Activated CD8-positive, alpha-beta T cell treated with anti-CD3 and anti-CD28 coated beads for 36 hours (primary cell): ENCODE measurements at regions not wholly inside any gene's neighbourhood (a gene's known extent, or its start where the extent isn't known, plus 50 kb on each side); places are given as distances from the start of the nearest gene placed in this dataset.
"Not testable (repeated sequence)": the region's sequence is repeated elsewhere in the genome, so short reads cannot be mapped to it uniquely, and the experiment has no call there.

Experiments used
- ATAC-seq: fragments of 200-7000 bp; cut with Tn5 transposase; one replicate; pipeline ENCODE4 v1.10.0; 2021; ENCODE audit warnings: mild to moderate bottlenecking, moderate library complexity
- CTCF ChIA-PET: fragments of 350-600 bp; sonication (Branson Sonifier 250); formaldehyde crosslinking; loops from one replicate; lab custom pipeline; 2021; ENCODE audit warnings: antibody characterized with exemption; lab: Charles Lee
- POLR2A ChIA-PET: fragments of 350-600 bp; sonication (Branson Sonifier 250); formaldehyde crosslinking; loops from one replicate; lab custom pipeline; 2021; ENCODE audit warnings: antibody characterized with exemption; lab: Charles Lee
- DNase-seq: peaks from one replicate; pipeline ENCODE4 v3.0.0-alpha.2; 2020
- H3K27ac Mint-ChIP-seq: one replicate; pipeline ENCODE4 v1.8.0; 2021; ENCODE audit warnings: mild to moderate bottlenecking, mixed read lengths
- H3K27me3 Mint-ChIP-seq: one replicate; pipeline ENCODE4 v1.8.0; 2021; ENCODE audit warnings: mixed read lengths
- H3K36me3 Mint-ChIP-seq: one replicate; pipeline ENCODE4 v1.8.0; 2021; ENCODE audit warnings: low read depth, mixed read lengths
- H3K4me1 Mint-ChIP-seq: one replicate; pipeline ENCODE4 v1.8.0; 2021; ENCODE audit warnings: low read depth, mixed read lengths
- H3K4me3 Mint-ChIP-seq: one replicate; pipeline ENCODE4 v1.8.0; 2021; ENCODE audit warnings: mild to moderate bottlenecking, moderate library complexity, mixed read lengths
- H3K9me3 Mint-ChIP-seq: one replicate; pipeline ENCODE4 v1.8.0; 2021; ENCODE audit warnings: mixed read lengths
- intact Hi-C: fragments of 100-400 bp; cut with micrococcal nuclease; formaldehyde crosslinking; loops from one replicate; pipeline ENCODE4 v1.10.0; 2022

DNA sequence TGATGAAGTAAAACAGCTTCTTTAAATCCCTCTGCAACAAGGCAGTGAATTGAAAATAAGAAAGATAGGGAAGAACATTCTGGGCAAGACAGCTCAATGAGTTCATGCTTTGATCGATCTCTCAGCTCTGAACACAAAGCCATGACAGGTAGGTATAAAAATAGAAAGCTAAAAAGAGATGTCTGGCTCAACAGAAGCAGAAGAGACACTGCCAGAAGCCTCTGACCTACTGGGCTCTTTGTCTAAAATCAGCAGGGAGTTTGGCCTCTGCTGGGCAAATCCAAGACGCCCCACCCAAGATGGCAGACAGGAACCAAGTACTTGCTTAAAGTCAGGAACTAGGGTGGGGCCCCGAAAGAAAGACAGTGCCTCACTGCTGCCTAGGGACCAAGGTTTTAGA lies 2684.1 kb upstream of the TPTE start:
- H3K36me3 Mint-ChIP-seq, H3K4me3 Mint-ChIP-seq, H3K27me3 Mint-ChIP-seq, DNase-seq, H3K9me3 Mint-ChIP-seq, H3K4me1 Mint-ChIP-seq, H3K27ac Mint-ChIP-seq, POLR2A ChIA-PET, ATAC-seq, intact Hi-C loops, CTCF ChIA-PET: not testable (repeated sequence)

DNA sequence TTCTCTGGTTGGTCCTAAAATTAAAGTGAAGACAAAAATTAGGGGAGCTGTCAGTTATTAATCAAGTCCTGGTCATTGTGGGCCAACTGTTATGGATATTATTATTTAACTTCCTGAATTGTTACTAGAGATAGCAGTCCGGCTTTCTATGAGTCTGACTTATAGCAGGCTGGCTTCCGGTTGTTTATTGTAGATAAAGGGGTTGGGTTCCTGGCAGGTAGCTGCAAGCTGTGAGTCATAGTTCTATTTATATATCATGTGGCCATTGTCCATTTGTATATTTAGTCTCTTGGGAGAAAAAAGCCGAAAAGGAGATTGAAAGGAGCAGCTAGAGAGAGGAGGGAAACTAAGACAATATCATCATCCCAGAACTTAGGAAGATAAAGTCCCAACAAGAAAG lies 2668.0 kb upstream of the TPTE start:
- POLR2A ChIA-PET, H3K4me3 Mint-ChIP-seq, H3K27ac Mint-ChIP-seq, H3K9me3 Mint-ChIP-seq, ATAC-seq, H3K36me3 Mint-ChIP-seq, CTCF ChIA-PET, H3K27me3 Mint-ChIP-seq, DNase-seq, H3K4me1 Mint-ChIP-seq, intact Hi-C loops: not testable (repeated sequence)

DNA sequence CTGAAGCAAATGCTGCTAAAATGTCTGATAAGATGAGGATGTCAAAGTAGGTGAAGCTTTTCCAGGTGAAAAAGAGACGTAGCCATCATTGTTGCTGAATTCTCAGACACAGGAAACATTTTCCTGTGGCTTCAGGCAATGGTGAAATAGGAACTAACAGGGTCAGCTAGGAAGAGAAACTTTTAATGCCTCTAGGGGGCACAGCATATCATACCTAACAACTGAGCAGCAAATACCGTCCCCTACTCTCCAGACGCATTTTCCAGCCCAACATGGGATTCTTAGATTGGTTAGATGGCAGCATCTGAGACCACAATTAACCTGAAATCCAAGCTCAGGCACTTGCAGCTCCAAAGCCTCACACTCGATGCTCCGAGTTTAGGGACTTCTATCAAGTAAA lies 2667.5 kb upstream of the TPTE start:
- CTCF ChIA-PET, H3K36me3 Mint-ChIP-seq, H3K27me3 Mint-ChIP-seq, H3K4me1 Mint-ChIP-seq, H3K9me3 Mint-ChIP-seq, ATAC-seq, intact Hi-C loops, POLR2A ChIA-PET, H3K4me3 Mint-ChIP-seq, H3K27ac Mint-ChIP-seq, DNase-seq: not testable (repeated sequence)
